Hippocampal formation (tissue), 2 donors: ENCODE measurements at regions not wholly inside any gene's neighbourhood (a gene's known extent, or its start where the extent isn't known, plus 50 kb on each side); places are given as distances from the start of the nearest gene placed in this dataset.

Experiments
- DNase-seq, 2 donors: peaks; one replicate each; lab custom pipeline; 2025; lab: John Stamatoyannopoulos, UW

- no peak for DNase-seq
These were observed 77.0 kb downstream of the MRPL14 start for GRCh38 chr6:44049989-44050871.

- DNase-seq, result no peak
These were observed 77.9 kb downstream of the MRPL14 start for GRCh38 chr6:44049163-44049988.

- no peak for DNase-seq
These were observed 79.0 kb downstream of the MRPL14 start for GRCh38 chr6:44048277-44048676.

- DNase-seq, result no peak
These were observed 79.5 kb downstream of the MRPL14 start for GRCh38 chr6:44047801-44048200.

- no peak for DNase-seq
These were observed 80.1 kb downstream of the MRPL14 start for GRCh38 chr6:44047179-44047546.

- no peak for DNase-seq
These were observed 80.6 kb downstream of the MRPL14 start for GRCh38 chr6:44046516-44047178.

GRCh38 chr6:44045672-44046015 lies 81.6 kb downstream of the MRPL14 start:
- no peak for DNase-seq

GRCh38 chr6:44044940-44045671 lies 82.1 kb downstream of the MRPL14 start:
- no peak for DNase-seq

GRCh38 chr6:44044154-44044539 lies 83.1 kb downstream of the MRPL14 start:
- DNase-seq, result no peak

- DNase-seq, result no peak
These were observed 83.6 kb downstream of the MRPL14 start for GRCh38 chr6:44043479-44044153.

GRCh38 chr6:44042989-44043478 lies 84.2 kb downstream of the MRPL14 start:
- no peak for DNase-seq

GRCh38 chr6:44042261-44042988 lies 84.8 kb downstream of the MRPL14 start:
- no peak for DNase-seq

GRCh38 chr6:44041461-44042260 lies 85.6 kb downstream of the MRPL14 start:
- DNase-seq, result no peak

GRCh38 chr6:44040786-44041185 lies 86.5 kb downstream of the MRPL14 start:
- DNase-seq, result no peak

- DNase-seq, result no peak
These were observed 87.4 kb downstream of the MRPL14 start for GRCh38 chr6:44039839-44040350.

GRCh38 chr6:44039191-44039719 lies 88.0 kb downstream of the MRPL14 start:
- no peak for DNase-seq

- DNase-seq, result no peak
These were observed 88.6 kb downstream of the MRPL14 start for GRCh38 chr6:44038543-44039065.

GRCh38 chr6:44037847-44038542 lies 89.3 kb downstream of the MRPL14 start:
- DNase-seq, result no peak
